BJ (cell line): ENCODE measurements at regions not wholly inside any gene's neighbourhood (a gene's known extent, or its start where the extent isn't known, plus 50 kb on each side); places are given as distances from the start of the nearest gene placed in this dataset.

Experiments
- CTCF ChIA-PET: fragments of 350-600 bp; formaldehyde crosslinking; extraction: SDS; loops from one replicate; lab custom pipeline; 2021; ENCODE audit warnings: antibody characterized with exemption, inconsistent platforms; lab: Yijun Ruan, JAX
- POLR2A ChIA-PET: fragments of 300-600 bp; sonication (Branson Sonifier 250); formaldehyde crosslinking; extraction: SDS; loops from one replicate; lab custom pipeline; 2021; ENCODE audit warnings: antibody characterized with exemption; lab: Charles Lee
- DNase-seq: peaks from one replicate; pipeline ENCODE4 v3.0.0-alpha.2; 2011; ENCODE audit warnings: low read depth
- H3K27me3 ChIP-seq: 2 replicates; pipeline ENCODE4 v1.6.0; 2011; ENCODE audit warnings: low read length; ENCODE audit not compliant: control insufficient read depth, insufficient read depth
- H3K36me3 ChIP-seq: 2 replicates; pipeline ENCODE4 v1.5.1; 2011; ENCODE audit warnings: low read length; ENCODE audit not compliant: control insufficient read depth, insufficient read depth
- H3K4me3 ChIP-seq: 2 replicates; pipeline ENCODE4 v1.5.1; 2011; ENCODE audit warnings: low read depth, mild to moderate bottlenecking, control low read depth, low read length
- TF ChIP-seq, protein P1 (sequence below): IDR thresholded peaks from 2 replicates; pipeline ENCODE4 v1.5.1; 2011; ENCODE audit warnings: low read depth, mild to moderate bottlenecking, control low read depth, inconsistent platforms, low read length, moderate library complexity; ENCODE audit not compliant: insufficient read depth

DNA sequence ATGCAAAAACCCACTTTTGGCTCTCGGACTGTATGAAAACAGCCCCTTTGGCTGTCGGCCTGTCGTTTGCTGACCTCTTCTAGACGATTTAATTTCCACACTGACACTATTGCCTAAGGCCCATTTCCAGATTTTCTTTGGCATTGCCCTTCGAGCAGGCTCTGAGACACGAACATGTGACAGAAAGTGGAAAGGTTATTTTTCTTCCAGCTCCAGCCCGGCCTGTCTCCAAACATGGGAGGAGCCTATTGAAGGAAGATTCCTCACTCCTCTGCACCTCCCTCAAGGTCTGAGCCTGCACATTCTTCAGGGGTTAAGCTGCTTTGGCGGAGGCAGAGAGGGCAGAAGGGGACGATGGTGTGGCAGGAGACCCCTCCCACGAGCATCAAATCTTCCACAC is 85.9 kb upstream of the FOXF1 start:
- DNase-seq, result no peak
- no peaks in the 10 kb centered on the region for H3K27me3 ChIP-seq
- no peak overlapping the region for H3K4me3 ChIP-seq
- CTCF ChIA-PET, result interaction anchor here (1.3 kb wide), 1 partner anchor 17 kb away, joined by 3 read pairs; no protein-coding TSS in a partner anchor
- POLR2A ChIA-PET, result no interaction called here
- H3K36me3 ChIP-seq, result no peaks in the 10 kb centered on the region
- TF ChIP-seq, protein P1, sequence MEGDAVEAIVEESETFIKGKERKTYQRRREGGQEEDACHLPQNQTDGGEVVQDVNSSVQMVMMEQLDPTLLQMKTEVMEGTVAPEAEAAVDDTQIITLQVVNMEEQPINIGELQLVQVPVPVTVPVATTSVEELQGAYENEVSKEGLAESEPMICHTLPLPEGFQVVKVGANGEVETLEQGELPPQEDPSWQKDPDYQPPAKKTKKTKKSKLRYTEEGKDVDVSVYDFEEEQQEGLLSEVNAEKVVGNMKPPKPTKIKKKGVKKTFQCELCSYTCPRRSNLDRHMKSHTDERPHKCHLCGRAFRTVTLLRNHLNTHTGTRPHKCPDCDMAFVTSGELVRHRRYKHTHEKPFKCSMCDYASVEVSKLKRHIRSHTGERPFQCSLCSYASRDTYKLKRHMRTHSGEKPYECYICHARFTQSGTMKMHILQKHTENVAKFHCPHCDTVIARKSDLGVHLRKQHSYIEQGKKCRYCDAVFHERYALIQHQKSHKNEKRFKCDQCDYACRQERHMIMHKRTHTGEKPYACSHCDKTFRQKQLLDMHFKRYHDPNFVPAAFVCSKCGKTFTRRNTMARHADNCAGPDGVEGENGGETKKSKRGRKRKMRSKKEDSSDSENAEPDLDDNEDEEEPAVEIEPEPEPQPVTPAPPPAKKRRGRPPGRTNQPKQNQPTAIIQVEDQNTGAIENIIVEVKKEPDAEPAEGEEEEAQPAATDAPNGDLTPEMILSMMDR, result no peak

DNA sequence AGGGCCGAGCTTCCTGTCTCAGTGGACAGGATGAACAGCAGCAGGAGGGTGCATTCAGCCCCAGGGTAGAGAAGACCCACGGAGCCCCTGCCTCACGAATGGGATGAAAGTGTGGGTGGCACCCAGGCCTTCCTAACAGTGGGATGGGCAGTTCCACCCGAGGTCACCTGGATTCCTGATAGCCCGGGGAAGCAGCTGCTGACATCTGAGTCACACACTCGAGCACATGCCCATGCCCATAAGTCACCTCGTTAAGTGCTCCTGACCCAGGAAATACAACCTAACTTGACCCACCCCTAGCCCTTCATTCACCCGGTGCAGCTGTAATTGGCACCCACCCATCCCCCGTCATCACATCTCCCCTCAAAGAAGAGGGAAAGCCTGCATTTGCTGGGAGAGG is 85.3 kb upstream of the FOXF1 start:
- TF ChIP-seq, protein P1, result no peak
- CTCF ChIA-PET, result interaction anchor here (1.3 kb wide), 1 partner anchor 18 kb away, joined by 3 read pairs; no protein-coding TSS in a partner anchor
- H3K36me3 ChIP-seq, result no peaks in the 10 kb centered on the region
- H3K4me3 ChIP-seq, result no peak overlapping the region
- no peaks in the 10 kb centered on the region for H3K27me3 ChIP-seq
- no peak for DNase-seq
- POLR2A ChIA-PET, result no interaction called here

DNA sequence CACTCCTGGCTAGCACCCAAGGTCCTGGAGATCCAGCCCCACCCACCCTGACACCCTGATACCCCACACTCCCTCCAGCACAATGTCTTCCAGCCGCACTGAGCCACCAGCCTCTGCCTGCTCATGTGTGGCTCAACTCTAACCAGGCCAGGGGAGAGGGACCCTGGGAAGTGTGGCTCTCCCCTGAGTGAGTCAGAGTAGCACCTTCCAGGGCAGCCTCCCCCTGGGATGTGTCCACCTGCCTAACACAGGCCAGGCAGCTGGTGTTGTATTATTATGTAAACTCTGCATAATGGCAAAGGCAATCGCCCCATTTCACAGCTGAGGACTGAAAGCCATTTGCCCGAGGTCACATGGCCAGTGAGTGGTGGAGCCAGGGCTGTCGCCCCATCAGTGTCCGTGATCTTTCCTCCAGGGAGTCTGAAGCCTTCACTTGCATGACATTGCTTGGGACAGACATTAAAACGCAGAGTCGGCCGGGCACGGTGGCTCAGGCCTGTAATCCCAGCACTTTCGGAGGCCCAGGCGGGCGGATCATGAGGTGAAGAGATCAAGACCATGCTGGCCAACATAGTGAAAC is 84.2 kb upstream of the FOXF1 start:
- ChIA-PET CTCF (no interaction called here), POLR2A (no interaction called here)
- TF ChIP-seq, protein P1, result no peak
- Histone ChIP-seq H3K36me3 (no peaks in the 10 kb centered on the region), H3K4me3 (no peak overlapping the region), H3K27me3 (0 out of 2 replicates have a peak, but pooled peaks cover 1% of the 10 kb centered on the region)
- DNase-seq, result no peak

DNA sequence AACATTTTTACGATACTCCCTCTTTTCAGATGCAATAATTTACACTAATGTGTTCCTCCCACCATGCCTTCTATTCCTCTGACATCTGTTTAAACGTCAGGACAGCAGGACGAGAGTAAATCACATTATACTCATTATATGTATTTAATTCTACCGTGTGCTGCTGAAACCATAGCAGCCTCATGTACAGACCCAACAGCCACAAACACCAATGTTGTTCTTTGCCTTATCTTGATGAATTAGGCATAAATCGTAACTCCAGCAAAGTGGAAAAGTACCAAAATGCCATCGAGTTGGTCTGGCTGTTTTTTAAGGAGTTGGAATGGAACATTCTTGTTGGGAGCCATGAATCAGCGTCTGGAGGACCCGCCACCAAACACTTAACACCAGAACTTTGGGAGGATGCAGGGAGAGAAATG is 82.9 kb upstream of the FOXF1 start:
- DNase-seq, result no peak
- TF ChIP-seq, protein P1, result no peak
- H3K36me3 ChIP-seq, result no peaks in the 10 kb centered on the region
- POLR2A ChIA-PET, result no interaction called here
- CTCF ChIA-PET, result no interaction called here
- peaks cover 1% of the 10 kb centered on the region; the same call in 1 of the 2 replicates for H3K27me3 ChIP-seq
- H3K4me3 ChIP-seq, result no peak overlapping the region

GRCh38 chr16:86428729-86429517 is 81.4 kb upstream of the FOXF1 start:
- H3K36me3 ChIP-seq, result no peaks in the 10 kb centered on the region
- peaks cover 1% of the 10 kb centered on the region for H3K27me3 ChIP-seq
- DNase-seq, result no peak
- TF ChIP-seq, protein P1, result no peak
- H3K4me3 ChIP-seq, result no peak overlapping the region
- ChIA-PET POLR2A (no interaction called here), CTCF (interaction anchor here (1.0 to 1.3 kb wide), 2 partner anchors 12 to 89 kb away, joined by 3 read pairs; no protein-coding TSS in a partner anchor)
